ENCODE measurements at regions not wholly inside any gene's neighbourhood (a gene's known extent, or its start where the extent isn't known, plus 50 kb on each side); places are given as distances from the start of the nearest gene placed in this dataset.

- Histone ChIP-seq H3K36me3 (ENCODE audit: insufficient read depth, low read length) (no peaks in the 10 kb centered on the region), H3K27me3 (ENCODE audit: insufficient read depth, low read length) (no peaks in the 10 kb centered on the region), H3K9ac (ENCODE audit: low read depth, low read length) (no peak overlapping the region), H3K4me3 (ENCODE audit: low read length) (no peak overlapping the region), H3K9me3 (ENCODE audit: insufficient read depth, low read depth, low read length) (peaks cover 9% of the 10 kb centered on the region), H3K27ac (ENCODE audit: low read depth, low read length) (no peak overlapping the region), H3K4me1 (ENCODE audit: insufficient read depth, low read length) (no peaks in the 10 kb centered on the region)
- WGBS = 91% methylated on average over 1 of the region's 1 CpG
Observed at GRCh38 chr2:123359636-123360035, 665.5 kb upstream of the CNTNAP5 start.

DNA sequence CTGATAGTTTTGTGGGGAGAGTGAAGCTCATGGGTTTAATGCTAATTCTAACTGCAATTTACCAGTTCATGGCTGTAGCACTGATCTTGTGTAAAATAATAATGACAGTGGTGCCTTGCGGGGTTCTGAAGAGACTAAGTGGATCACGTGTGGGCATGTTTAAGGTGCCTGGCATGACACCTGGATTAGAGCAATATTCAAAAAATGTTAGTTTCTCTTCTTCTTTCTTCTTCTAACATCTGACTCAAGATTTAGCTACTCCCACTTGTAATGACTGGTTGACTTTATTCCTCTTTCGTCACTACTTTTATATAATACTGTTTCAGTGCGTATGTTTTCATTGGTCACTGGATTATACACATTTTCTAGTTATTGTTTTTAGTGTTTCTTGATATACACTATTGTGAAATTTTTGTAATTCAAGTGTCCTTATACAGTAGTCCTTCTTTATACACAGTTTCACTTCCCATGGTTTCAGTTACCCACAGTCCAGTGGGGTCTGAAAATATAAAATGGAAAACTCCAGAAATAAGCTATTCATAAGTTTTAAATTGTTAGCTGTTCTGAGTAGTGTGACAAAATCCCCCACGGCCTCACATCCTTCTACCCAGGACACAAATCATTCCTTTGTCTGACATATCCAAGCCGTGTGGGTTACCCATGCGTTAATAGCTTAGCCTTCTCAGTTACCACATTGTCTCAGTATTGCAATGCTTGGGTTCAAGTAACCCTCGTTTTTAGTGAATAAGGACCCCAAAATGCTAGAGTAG lies 662.2 kb upstream of the CNTNAP5 start:
- Histone ChIP-seq H3K27me3 (ENCODE audit: insufficient read depth, low read length) (no peaks in the 10 kb centered on the region), H3K9ac (ENCODE audit: low read depth, low read length) (no peak overlapping the region), H3K4me1 (ENCODE audit: insufficient read depth, low read length) (no peaks in the 10 kb centered on the region), H3K4me3 (ENCODE audit: low read length) (no peak overlapping the region), H3K36me3 (ENCODE audit: insufficient read depth, low read length) (no peaks in the 10 kb centered on the region), H3K9me3 (ENCODE audit: insufficient read depth, low read depth, low read length) (no peaks in the 10 kb centered on the region), H3K27ac (ENCODE audit: low read depth, low read length) (no peak overlapping the region)
- WGBS = 91% methylated on average over 6 of the region's 8 CpGs

- Histone ChIP-seq H3K4me1 (ENCODE audit: insufficient read depth, low read length) (no peaks in the 10 kb centered on the region), H3K36me3 (ENCODE audit: insufficient read depth, low read length) (no peaks in the 10 kb centered on the region), H3K27me3 (ENCODE audit: insufficient read depth, low read length) (no peaks in the 10 kb centered on the region), H3K4me3 (ENCODE audit: low read length) (no peak overlapping the region), H3K27ac (ENCODE audit: low read depth, low read length) (no peak overlapping the region), H3K9ac (ENCODE audit: low read depth, low read length) (no peak overlapping the region), H3K9me3 (ENCODE audit: insufficient read depth, low read depth, low read length) (no peaks in the 10 kb centered on the region)
- WGBS = 92% methylated on average over 2 of the region's 2 CpGs
Observed at GRCh38 chr2:123363826-123364225, 661.3 kb upstream of the CNTNAP5 start.

DNA sequence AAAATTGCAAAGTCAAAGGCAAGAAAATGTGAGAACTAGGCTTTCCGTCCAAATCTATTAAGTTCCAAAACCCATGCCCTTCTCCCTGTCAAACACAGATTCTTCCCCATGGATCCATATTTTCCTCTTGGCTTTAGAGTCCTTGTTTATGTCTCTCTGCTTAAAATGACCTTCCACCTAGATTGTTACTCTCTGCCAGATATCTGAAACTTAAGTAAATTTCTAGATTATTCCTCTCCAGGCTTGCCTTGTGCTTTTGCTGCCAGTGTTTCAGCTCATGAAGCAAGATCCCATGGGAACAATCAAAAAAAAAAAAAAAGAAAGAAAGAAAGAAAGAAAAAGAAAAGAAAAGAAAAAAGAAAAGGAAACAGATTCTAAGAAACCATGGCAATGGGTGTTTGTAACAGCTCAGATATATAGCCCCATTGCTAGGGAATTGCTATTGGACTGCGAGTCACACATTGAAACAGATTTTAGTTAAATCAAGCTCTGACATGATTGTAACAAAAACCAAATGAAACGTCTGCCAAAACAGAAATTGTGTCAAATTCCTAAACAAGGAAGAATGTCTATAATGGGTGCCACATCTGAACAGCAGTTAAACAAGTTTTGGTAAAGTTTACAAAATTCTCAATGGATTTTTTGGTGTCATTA lies 660.7 kb upstream of the CNTNAP5 start:
- Histone ChIP-seq H3K27ac (ENCODE audit: low read depth, low read length) (no peak overlapping the region), H3K9ac (ENCODE audit: low read depth, low read length) (no peak overlapping the region), H3K27me3 (ENCODE audit: insufficient read depth, low read length) (no peaks in the 10 kb centered on the region), H3K36me3 (ENCODE audit: insufficient read depth, low read length) (no peaks in the 10 kb centered on the region), H3K4me3 (ENCODE audit: low read length) (no peak overlapping the region), H3K4me1 (ENCODE audit: insufficient read depth, low read length) (no peaks in the 10 kb centered on the region), H3K9me3 (ENCODE audit: insufficient read depth, low read depth, low read length) (no peaks in the 10 kb centered on the region)
- 95% methylated on average over 3 of the region's 3 CpGs for WGBS

GRCh38 chr2:123366239-123366837 lies 658.7 kb upstream of the CNTNAP5 start:
- no peaks in the 10 kb centered on the region for H3K27me3 ChIP-seq (ENCODE audit: insufficient read depth, low read length)

GRCh38 chr2:123370186-123370585 lies 654.9 kb upstream of the CNTNAP5 start:
- Histone ChIP-seq H3K9ac (ENCODE audit: low read depth, low read length) (no peak overlapping the region), H3K9me3 (ENCODE audit: insufficient read depth, low read depth, low read length) (no peaks in the 10 kb centered on the region), H3K27me3 (ENCODE audit: insufficient read depth, low read length) (no peaks in the 10 kb centered on the region), H3K27ac (ENCODE audit: low read depth, low read length) (no peak overlapping the region), H3K4me3 (ENCODE audit: low read length) (no peak overlapping the region), H3K36me3 (ENCODE audit: insufficient read depth, low read length) (no peaks in the 10 kb centered on the region), H3K4me1 (ENCODE audit: insufficient read depth, low read length) (no peaks in the 10 kb centered on the region)

More at GRCh38 chr2:123366239-123366837, 658.7 kb upstream of the CNTNAP5 start:
- Histone ChIP-seq H3K9ac (ENCODE audit: low read depth, low read length) (no peak overlapping the region), H3K9me3 (ENCODE audit: insufficient read depth, low read depth, low read length) (no peaks in the 10 kb centered on the region), H3K36me3 (ENCODE audit: insufficient read depth, low read length) (no peaks in the 10 kb centered on the region), H3K4me1 (ENCODE audit: insufficient read depth, low read length) (no peaks in the 10 kb centered on the region), H3K4me3 (ENCODE audit: low read length) (no peak overlapping the region), H3K27ac (ENCODE audit: low read depth, low read length) (no peak overlapping the region)
- no CpG with 5 or more reads among the region's 1 CpG for WGBS

DNA sequence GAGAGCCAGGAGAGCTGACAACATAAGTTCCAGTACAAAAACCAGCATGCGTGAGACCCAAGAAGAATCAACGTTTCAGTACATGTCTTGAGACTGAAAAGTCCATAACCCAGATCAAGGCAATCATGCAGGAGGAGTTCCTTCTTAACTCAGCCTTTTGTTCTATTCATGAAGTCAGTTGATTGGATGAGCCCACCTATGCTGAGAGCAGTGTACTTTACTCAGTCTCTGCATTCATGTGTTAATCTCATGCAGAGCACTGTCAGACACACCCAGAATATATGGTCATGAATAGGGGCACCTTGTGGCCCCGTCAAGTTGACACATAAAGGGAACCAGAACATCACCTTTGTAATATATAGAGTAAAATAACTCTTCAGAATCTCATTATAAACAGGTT lies 653.6 kb upstream of the CNTNAP5 start:
- H3K36me3 ChIP-seq (ENCODE audit: insufficient read depth, low read length) = no peaks in the 10 kb centered on the region
- no peak overlapping the region for H3K4me3 ChIP-seq (ENCODE audit: low read length)
- no peaks in the 10 kb centered on the region for H3K27me3 ChIP-seq (ENCODE audit: insufficient read depth, low read length)
- H3K9ac ChIP-seq (ENCODE audit: low read depth, low read length) = no peak overlapping the region
- no peak overlapping the region for H3K27ac ChIP-seq (ENCODE audit: low read depth, low read length)
- 90% methylated on average over 2 of the region's 3 CpGs for WGBS
- no peaks in the 10 kb centered on the region for H3K9me3 ChIP-seq (ENCODE audit: insufficient read depth, low read depth, low read length)
- H3K4me1 ChIP-seq (ENCODE audit: insufficient read depth, low read length) = no peaks in the 10 kb centered on the region

GRCh38 chr2:123380370-123380935 lies 644.6 kb upstream of the CNTNAP5 start:
- Histone ChIP-seq H3K27me3 (ENCODE audit: insufficient read depth, low read length) (no peaks in the 10 kb centered on the region), H3K4me1 (ENCODE audit: insufficient read depth, low read length) (no peaks in the 10 kb centered on the region), H3K27ac (ENCODE audit: low read depth, low read length) (no peak overlapping the region), H3K36me3 (ENCODE audit: insufficient read depth, low read length) (no peaks in the 10 kb centered on the region), H3K9me3 (ENCODE audit: insufficient read depth, low read depth, low read length) (no peaks in the 10 kb centered on the region), H3K9ac (ENCODE audit: low read depth, low read length) (no peak overlapping the region), H3K4me3 (ENCODE audit: low read length) (no peak overlapping the region)
- 90% methylated on average over 8 of the region's 8 CpGs for WGBS

DNA sequence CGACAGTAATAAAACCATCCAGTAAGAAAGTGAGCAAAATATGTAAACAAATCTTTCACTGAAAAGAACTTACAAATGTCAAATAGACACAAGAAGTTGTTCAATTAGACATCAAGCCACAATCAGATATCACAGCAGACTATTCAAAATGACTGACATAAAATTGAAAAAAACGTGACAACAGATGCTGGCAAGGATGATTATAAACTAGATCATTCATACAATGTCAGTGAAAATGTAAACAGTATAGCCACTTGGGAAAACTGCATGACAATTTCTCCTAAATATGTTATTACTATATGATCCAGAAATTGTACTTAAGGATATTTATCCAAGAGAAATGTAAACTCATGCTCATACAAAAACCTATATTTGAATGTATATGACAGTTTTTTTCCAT lies 609.4 kb upstream of the CNTNAP5 start:
- Histone ChIP-seq H3K27me3 (ENCODE audit: insufficient read depth, low read length) (no peaks in the 10 kb centered on the region), H3K27ac (ENCODE audit: low read depth, low read length) (no peak overlapping the region), H3K9me3 (ENCODE audit: insufficient read depth, low read depth, low read length) (no peaks in the 10 kb centered on the region), H3K4me3 (ENCODE audit: low read length) (no peak overlapping the region), H3K9ac (ENCODE audit: low read depth, low read length) (no peak overlapping the region), H3K36me3 (ENCODE audit: insufficient read depth, low read length) (no peaks in the 10 kb centered on the region), H3K4me1 (ENCODE audit: insufficient read depth, low read length) (no peaks in the 10 kb centered on the region)
- 91% methylated on average over 2 of the region's 2 CpGs for WGBS

GRCh38 chr2:123419976-123420375 lies 605.1 kb upstream of the CNTNAP5 start:
- H3K27me3 ChIP-seq (ENCODE audit: insufficient read depth, low read length) = no peaks in the 10 kb centered on the region
- H3K4me3 ChIP-seq (ENCODE audit: low read length) = no peak overlapping the region
- H3K9me3 ChIP-seq (ENCODE audit: insufficient read depth, low read depth, low read length) = no peaks in the 10 kb centered on the region
- H3K36me3 ChIP-seq (ENCODE audit: insufficient read depth, low read length) = no peaks in the 10 kb centered on the region
- no peak overlapping the region for H3K27ac ChIP-seq (ENCODE audit: low read depth, low read length)
- H3K4me1 ChIP-seq (ENCODE audit: insufficient read depth, low read length) = no peaks in the 10 kb centered on the region
- H3K9ac ChIP-seq (ENCODE audit: low read depth, low read length) = no peak overlapping the region

Data from HUES64 (cell line).